Activated naive CD4-positive, alpha-beta T cell treated with anti-CD3 and anti-CD28 coated beads for 36 hours (primary cell): ENCODE measurements at regions not wholly inside any gene's neighbourhood (a gene's known extent, or its start where the extent isn't known, plus 50 kb on each side); places are given as distances from the start of the nearest gene placed in this dataset.

Source experiments
- CTCF ChIA-PET: fragments of 350-600 bp; sonication (Branson Sonifier 250); formaldehyde crosslinking; loops from one replicate; lab custom pipeline; 2021; ENCODE audit warnings: antibody characterized with exemption; lab: Charles Lee
- DNase-seq: peaks from one replicate; pipeline ENCODE4 v3.0.0-alpha.2; 2020
- H3K27ac Mint-ChIP-seq: one replicate; pipeline ENCODE4 v1.8.0; 2021; ENCODE audit warnings: mild to moderate bottlenecking, mixed read lengths
- H3K27me3 Mint-ChIP-seq: one replicate; pipeline ENCODE4 v1.8.0; 2021; ENCODE audit warnings: low read depth, mixed read lengths
- H3K36me3 Mint-ChIP-seq: one replicate; pipeline ENCODE4 v1.8.0; 2021; ENCODE audit warnings: low read depth, mixed read lengths
- H3K4me1 Mint-ChIP-seq: one replicate; pipeline ENCODE4 v1.8.0; 2021; ENCODE audit warnings: low read depth, mixed read lengths
- H3K4me3 Mint-ChIP-seq: one replicate; pipeline ENCODE4 v1.8.0; 2021; ENCODE audit warnings: mild to moderate bottlenecking, moderate library complexity, mixed read lengths
- H3K9me3 Mint-ChIP-seq: one replicate; pipeline ENCODE4 v1.8.0; 2021; ENCODE audit warnings: mixed read lengths
- intact Hi-C: fragments of 100-400 bp; cut with micrococcal nuclease; formaldehyde crosslinking; loops from one replicate; pipeline ENCODE4 v1.15.1; 2023

GRCh38 chr15:31786360-31786759, 244.0 kb upstream of the CHRNA7 start:
- no peaks in the 10 kb centered on the region for H3K4me1 Mint-ChIP-seq
- H3K27me3 Mint-ChIP-seq: peaks cover 2% of the 10 kb centered on the region
- no peak overlapping the region for H3K4me3 Mint-ChIP-seq
- H3K36me3 Mint-ChIP-seq: no peaks in the 10 kb centered on the region
- no peak overlapping the region for H3K27ac Mint-ChIP-seq
- CTCF ChIA-PET: interaction anchor here (0.6 kb wide), 1 partner anchor 77 kb away, joined by 3 read pairs; no protein-coding TSS in a partner anchor
- DNase-seq: no peak
- H3K9me3 Mint-ChIP-seq: no peaks in the 10 kb centered on the region
- intact Hi-C loops: no loop called here

- H3K4me1 Mint-ChIP-seq: no peaks in the 10 kb centered on the region
- H3K27ac Mint-ChIP-seq: no peak overlapping the region
- H3K36me3 Mint-ChIP-seq: no peaks in the 10 kb centered on the region
- no peak for DNase-seq
- no peaks in the 10 kb centered on the region for H3K9me3 Mint-ChIP-seq
- intact Hi-C loops: no loop called here
- no peaks in the 10 kb centered on the region for H3K27me3 Mint-ChIP-seq
- CTCF ChIA-PET: no interaction called here
- no peak overlapping the region for H3K4me3 Mint-ChIP-seq
These were observed 242.2 kb upstream of the CHRNA7 start for GRCh38 chr15:31788104-31788503.

- Mint-ChIP-seq H3K27ac (no peak overlapping the region), H3K4me3 (no peak overlapping the region), H3K27me3 (peaks cover 4% of the 10 kb centered on the region), H3K4me1 (no peaks in the 10 kb centered on the region), H3K36me3 (no peaks in the 10 kb centered on the region), H3K9me3 (no peaks in the 10 kb centered on the region)
- no peak for DNase-seq
- CTCF ChIA-PET: no interaction called here
- intact Hi-C loops: no loop called here
These were observed 237.6 kb upstream of the CHRNA7 start for GRCh38 chr15:31792611-31793199.

GRCh38 chr15:31799319-31799714, 231.0 kb upstream of the CHRNA7 start:
- H3K27me3 Mint-ChIP-seq: no peaks in the 10 kb centered on the region
- no peak overlapping the region for H3K27ac Mint-ChIP-seq
- no peaks in the 10 kb centered on the region for H3K9me3 Mint-ChIP-seq
- no peak for DNase-seq
- intact Hi-C loops: no loop called here
- no peak overlapping the region for H3K4me3 Mint-ChIP-seq
- H3K36me3 Mint-ChIP-seq: no peaks in the 10 kb centered on the region
- CTCF ChIA-PET: no interaction called here
- no peaks in the 10 kb centered on the region for H3K4me1 Mint-ChIP-seq

- H3K4me3 Mint-ChIP-seq: no peak overlapping the region
- H3K9me3 Mint-ChIP-seq: no peaks in the 10 kb centered on the region
- H3K27me3 Mint-ChIP-seq: no peaks in the 10 kb centered on the region
- intact Hi-C loops: no loop called here
- CTCF ChIA-PET: no interaction called here
- no peak for DNase-seq
- H3K27ac Mint-ChIP-seq: no peak overlapping the region
- no peaks in the 10 kb centered on the region for H3K36me3 Mint-ChIP-seq
- no peaks in the 10 kb centered on the region for H3K4me1 Mint-ChIP-seq
These were observed 230.5 kb upstream of the CHRNA7 start for GRCh38 chr15:31799715-31800321.

GRCh38 chr15:31801152-31801551, 229.2 kb upstream of the CHRNA7 start:
- Mint-ChIP-seq H3K4me3 (no peak overlapping the region), H3K36me3 (no peaks in the 10 kb centered on the region), H3K9me3 (no peaks in the 10 kb centered on the region), H3K27me3 (no peaks in the 10 kb centered on the region), H3K4me1 (no peaks in the 10 kb centered on the region), H3K27ac (no peak overlapping the region)
- intact Hi-C loops: no loop called here
- CTCF ChIA-PET: no interaction called here
- no peak for DNase-seq

- no peak overlapping the region for H3K27ac Mint-ChIP-seq
- CTCF ChIA-PET: no interaction called here
- no peak for DNase-seq
- H3K4me1 Mint-ChIP-seq: no peaks in the 10 kb centered on the region
- intact Hi-C loops: no loop called here
- no peaks in the 10 kb centered on the region for H3K27me3 Mint-ChIP-seq
- no peaks in the 10 kb centered on the region for H3K36me3 Mint-ChIP-seq
- H3K9me3 Mint-ChIP-seq: no peaks in the 10 kb centered on the region
- H3K4me3 Mint-ChIP-seq: no peak overlapping the region
These were observed 227.6 kb upstream of the CHRNA7 start for GRCh38 chr15:31802761-31803160.

- Mint-ChIP-seq H3K4me1 (no peaks in the 10 kb centered on the region), H3K9me3 (no peaks in the 10 kb centered on the region), H3K4me3 (no peak overlapping the region), H3K36me3 (no peaks in the 10 kb centered on the region), H3K27ac (no peak overlapping the region), H3K27me3 (no peaks in the 10 kb centered on the region)
- CTCF ChIA-PET: no interaction called here
- intact Hi-C loops: no loop called here
- DNase-seq: no peak
These were observed 226.9 kb upstream of the CHRNA7 start for GRCh38 chr15:31803388-31803884.

- Mint-ChIP-seq H3K4me1 (no peaks in the 10 kb centered on the region), H3K27me3 (no peaks in the 10 kb centered on the region), H3K9me3 (no peaks in the 10 kb centered on the region), H3K27ac (no peak overlapping the region), H3K36me3 (no peaks in the 10 kb centered on the region), H3K4me3 (no peak overlapping the region)
- DNase-seq: no peak
- intact Hi-C loops: no loop called here
- CTCF ChIA-PET: no interaction called here
These were observed 225.1 kb upstream of the CHRNA7 start for GRCh38 chr15:31805090-31805662.

- intact Hi-C loops: no loop called here
- CTCF ChIA-PET: no interaction called here
- Mint-ChIP-seq H3K36me3 (no peaks in the 10 kb centered on the region), H3K4me3 (no peak overlapping the region), H3K4me1 (no peaks in the 10 kb centered on the region), H3K9me3 (no peaks in the 10 kb centered on the region), H3K27ac (no peak overlapping the region), H3K27me3 (no peaks in the 10 kb centered on the region)
- DNase-seq: no peak
These were observed 224.2 kb upstream of the CHRNA7 start for GRCh38 chr15:31806106-31806505.

GRCh38 chr15:31811641-31812040, 218.7 kb upstream of the CHRNA7 start:
- intact Hi-C loops: no loop called here
- CTCF ChIA-PET: no interaction called here

GRCh38 chr15:31814082-31814481, 216.2 kb upstream of the CHRNA7 start:
- Mint-ChIP-seq H3K27ac (no peak overlapping the region), H3K9me3 (no peaks in the 10 kb centered on the region), H3K36me3 (no peaks in the 10 kb centered on the region), H3K4me1 (no peaks in the 10 kb centered on the region), H3K27me3 (no peaks in the 10 kb centered on the region), H3K4me3 (no peak overlapping the region)
- CTCF ChIA-PET: no interaction called here
- no peak for DNase-seq
- intact Hi-C loops: no loop called here

More at GRCh38 chr15:31811641-31812040, 218.7 kb upstream of the CHRNA7 start:
- Mint-ChIP-seq H3K27me3 (no peaks in the 10 kb centered on the region), H3K9me3 (no peaks in the 10 kb centered on the region), H3K4me1 (no peaks in the 10 kb centered on the region), H3K36me3 (no peaks in the 10 kb centered on the region), H3K27ac (no peak overlapping the region), H3K4me3 (no peak overlapping the region)
- no peak for DNase-seq
